HG02678 (cell line): ENCODE measurements at regions not wholly inside any gene's neighbourhood (a gene's known extent, or its start where the extent isn't known, plus 50 kb on each side); places are given as distances from the start of the nearest gene placed in this dataset.
"Not testable (repeated sequence)": the region's sequence is repeated elsewhere in the genome, so short reads cannot be mapped to it uniquely, and the experiment has no call there.

Experiments
- ATAC-seq: cut with Tn5 transposase; IDR thresholded peaks from one replicate; pipeline ENCODE4 v1.9.1; 2021; ENCODE audit warnings: mild to moderate bottlenecking, moderate library complexity; ENCODE audit not compliant: unreplicated experiment

- ATAC-seq: no peak
Measured at GRCh38 chr7:126022452-126022851, 1092.8 kb upstream of the POT1 start.

- no peak for ATAC-seq
Measured at GRCh38 chr7:126016722-126017121, 1087.1 kb upstream of the POT1 start.

- no peak for ATAC-seq
Measured at GRCh38 chr7:126005064-126005463, 1075.4 kb upstream of the POT1 start.

- no peak for ATAC-seq
Measured at GRCh38 chr7:126001349-126001748, 1071.7 kb upstream of the POT1 start.

- no peak for ATAC-seq
Measured at GRCh38 chr7:125984795-125985194, 1055.2 kb upstream of the POT1 start.

GRCh38 chr7:125971656-125972055 lies 1042.0 kb upstream of the POT1 start:
- ATAC-seq: no peak

GRCh38 chr7:125966278-125967048 lies 1036.8 kb upstream of the POT1 start:
- no peak for ATAC-seq

GRCh38 chr7:125934955-125935354 lies 1005.3 kb upstream of the POT1 start:
- no peak for ATAC-seq

- no peak for ATAC-seq
Measured at GRCh38 chr7:125934539-125934938, 1004.9 kb upstream of the POT1 start.

- ATAC-seq: no peak
Measured at GRCh38 chr7:125930848-125931247, 1001.2 kb upstream of the POT1 start.

GRCh38 chr7:125927556-125927955 lies 997.9 kb upstream of the POT1 start:
- no peak for ATAC-seq

- ATAC-seq: no peak
Measured at GRCh38 chr7:125926621-125927020, 997.0 kb upstream of the POT1 start.

GRCh38 chr7:125924037-125924436 lies 994.4 kb upstream of the POT1 start:
- ATAC-seq: no peak

- not testable (repeated sequence) for ATAC-seq
Measured at GRCh38 chr7:125915381-125915948, 985.8 kb upstream of the POT1 start.

GRCh38 chr7:125908711-125909110 lies 979.1 kb upstream of the POT1 start:
- no peak for ATAC-seq

- ATAC-seq: no peak
Measured at GRCh38 chr7:125899577-125899976, 970.0 kb upstream of the POT1 start.

- ATAC-seq: no peak
Measured at GRCh38 chr7:125892434-125892833, 962.8 kb upstream of the POT1 start.

GRCh38 chr7:125878988-125879387 lies 949.4 kb upstream of the POT1 start:
- no peak for ATAC-seq

- no peak for ATAC-seq
Measured at GRCh38 chr7:125878235-125878956, 948.8 kb upstream of the POT1 start.

GRCh38 chr7:125877246-125877645 lies 947.6 kb upstream of the POT1 start:
- ATAC-seq: no peak

GRCh38 chr7:125876431-125876830 lies 946.8 kb upstream of the POT1 start:
- no peak for ATAC-seq

GRCh38 chr7:125871431-125871830 lies 941.8 kb upstream of the POT1 start:
- no peak for ATAC-seq
